ENCODE measurements at regions not wholly inside any gene's neighbourhood (a gene's known extent, or its start where the extent isn't known, plus 50 kb on each side); places are given as distances from the start of the nearest gene placed in this dataset.
"Not testable (repeated sequence)": the region's sequence is repeated elsewhere in the genome, so short reads cannot be mapped to it uniquely, and the experiment has no call there.

- no peaks in the 10 kb centered on the region for H3K4me1 Mint-ChIP-seq
- no peaks in the 10 kb centered on the region for H3K9me3 ChIP-seq (ENCODE audit: control insufficient read depth in 2 of 2, low read length in 2 of 2)
- no peak overlapping the region for H3K27ac Mint-ChIP-seq
- ATAC-seq (ENCODE audit: low read depth in 2 of 2) (no peak), DNase-seq (no peak)
- no peaks in the 10 kb centered on the region for H3K36me3 Mint-ChIP-seq
- peaks cover 0 to 4% (median 0%) of the 10 kb centered on the region in 7 donors for H3K9me3 Mint-ChIP-seq
- no peak overlapping the region for H3K27ac ChIP-seq (ENCODE audit: insufficient read depth, low read length, poor library complexity, severe bottlenecking)
- no peaks in the 10 kb centered on the region for H3K27me3 ChIP-seq (ENCODE audit: control insufficient read depth, insufficient read depth, low read length)
- no peaks in the 10 kb centered on the region for H3K27me3 Mint-ChIP-seq
- no peak overlapping the region for H3K4me3 ChIP-seq (ENCODE audit: low read depth, low read length)
- no peaks in the 10 kb centered on the region for H3K36me3 ChIP-seq (ENCODE audit: control insufficient read depth, insufficient read depth, low read length)
- H3K4me3 Mint-ChIP-seq, result no peak overlapping the region
- no peaks in the 10 kb centered on the region for H3K4me1 ChIP-seq (ENCODE audit: control insufficient read depth, insufficient read depth, low read length, poor library complexity, severe bottlenecking)
Observed at GRCh38 chr22:47515384-47516125, 753.1 kb downstream of the TBC1D22A start.

GRCh38 chr22:47512617-47513016 lies 750.2 kb downstream of the TBC1D22A start:
- Mint-ChIP-seq H3K27me3 (no peaks in the 10 kb centered on the region), H3K9me3 (peaks cover 0 to 3% (median 0%) of the 10 kb centered on the region in 7 donors), H3K27ac (no peak overlapping the region), H3K36me3 (no peaks in the 10 kb centered on the region), H3K4me3 (no peak overlapping the region), H3K4me1 (no peaks in the 10 kb centered on the region)
- no peaks in the 10 kb centered on the region for H3K27me3 ChIP-seq (ENCODE audit: control insufficient read depth, insufficient read depth, low read length)
- no peak overlapping the region for H3K4me3 ChIP-seq (ENCODE audit: low read depth, low read length)
- no peak overlapping the region for H3K27ac ChIP-seq (ENCODE audit: insufficient read depth, low read length, poor library complexity, severe bottlenecking)
- no peaks in the 10 kb centered on the region for H3K36me3 ChIP-seq (ENCODE audit: control insufficient read depth, insufficient read depth, low read length)
- no peak for ATAC-seq (ENCODE audit: low read depth in 2 of 2)
- DNase-seq, result no peak
- no peaks in the 10 kb centered on the region for H3K9me3 ChIP-seq (ENCODE audit: control insufficient read depth in 2 of 2, low read length in 2 of 2)
- no peaks in the 10 kb centered on the region for H3K4me1 ChIP-seq (ENCODE audit: control insufficient read depth, insufficient read depth, low read length, poor library complexity, severe bottlenecking)

GRCh38 chr22:47504962-47505361 lies 742.5 kb downstream of the TBC1D22A start:
- ATAC-seq (ENCODE audit: low read depth in 2 of 2) (no peak), DNase-seq (no peak)
- H3K27ac ChIP-seq (ENCODE audit: insufficient read depth, low read length, poor library complexity, severe bottlenecking), result no peak overlapping the region
- Mint-ChIP-seq H3K4me1 (no peaks in the 10 kb centered on the region), H3K36me3 (no peaks in the 10 kb centered on the region), H3K27ac (no peak overlapping the region), H3K4me3 (no peak overlapping the region), H3K9me3 (peaks cover 0 to 8% (median 6%) of the 10 kb centered on the region in 7 donors), H3K27me3 (no peaks in the 10 kb centered on the region)
- no peaks in the 10 kb centered on the region for H3K27me3 ChIP-seq (ENCODE audit: control insufficient read depth, insufficient read depth, low read length)
- H3K4me3 ChIP-seq (ENCODE audit: low read depth, low read length), result no peak overlapping the region
- no peaks in the 10 kb centered on the region for H3K36me3 ChIP-seq (ENCODE audit: control insufficient read depth, insufficient read depth, low read length)
- H3K4me1 ChIP-seq (ENCODE audit: control insufficient read depth, insufficient read depth, low read length, poor library complexity, severe bottlenecking), result no peaks in the 10 kb centered on the region
- H3K9me3 ChIP-seq (ENCODE audit: control insufficient read depth in 2 of 2, low read length in 2 of 2), result peaks cover 6 to 16% of the 10 kb centered on the region in 2 experiments

GRCh38 chr22:47498969-47499495 lies 736.6 kb downstream of the TBC1D22A start:
- peaks cover 6% of the 10 kb centered on the region for H3K4me1 ChIP-seq (ENCODE audit: control insufficient read depth, insufficient read depth, low read length, poor library complexity, severe bottlenecking)
- H3K27ac Mint-ChIP-seq, result no peak overlapping the region
- H3K27me3 ChIP-seq (ENCODE audit: control insufficient read depth, insufficient read depth, low read length), result no peaks in the 10 kb centered on the region
- no peaks in the 10 kb centered on the region for H3K36me3 ChIP-seq (ENCODE audit: control insufficient read depth, insufficient read depth, low read length)
- peaks cover 11 to 26% of the 10 kb centered on the region in 2 experiments for H3K9me3 ChIP-seq (ENCODE audit: control insufficient read depth in 2 of 2, low read length in 2 of 2)
- no peak overlapping the region for H3K4me3 ChIP-seq (ENCODE audit: low read depth, low read length)
- H3K4me1 Mint-ChIP-seq, result peaks cover 0 to 20% (median 7%) of the 10 kb centered on the region in 4 donors
- H3K36me3 Mint-ChIP-seq, result no peaks in the 10 kb centered on the region
- DNase-seq (no peak), ATAC-seq (ENCODE audit: low read depth in 2 of 2) (no peak)
- no peaks in the 10 kb centered on the region for H3K27me3 Mint-ChIP-seq
- H3K4me3 Mint-ChIP-seq, result no peak overlapping the region
- no peak overlapping the region for H3K27ac ChIP-seq (ENCODE audit: insufficient read depth, low read length, poor library complexity, severe bottlenecking)
- H3K9me3 Mint-ChIP-seq, result peaks cover 0 to 26% (median 9%) of the 10 kb centered on the region in 7 donors

GRCh38 chr22:47497666-47498065 lies 735.2 kb downstream of the TBC1D22A start:
- peaks cover 0 to 27% (median 7%) of the 10 kb centered on the region in 4 donors for H3K4me1 Mint-ChIP-seq

GRCh38 chr22:47495110-47495509 lies 732.7 kb downstream of the TBC1D22A start:
- peaks cover 5 to 11% of the 10 kb centered on the region in 2 experiments for H3K9me3 ChIP-seq (ENCODE audit: control insufficient read depth in 2 of 2, low read length in 2 of 2)
- H3K27ac ChIP-seq (ENCODE audit: insufficient read depth, low read length, poor library complexity, severe bottlenecking), result peak overlapping the region; percentile 38
- no peak overlapping the region for H3K4me3 ChIP-seq (ENCODE audit: low read depth, low read length)
- no peaks in the 10 kb centered on the region for H3K36me3 ChIP-seq (ENCODE audit: control insufficient read depth, insufficient read depth, low read length)
- ATAC-seq (ENCODE audit: low read depth in 2 of 2) (peak; percentile 52 to 68), DNase-seq (peak in 1 of 3 donors; percentile 50)
- Mint-ChIP-seq H3K36me3 (no peaks in the 10 kb centered on the region), H3K27ac (peak overlapping the region; percentile 72 to 89 (median 76)), H3K4me1 (peaks cover 0 to 27% (median 7%) of the 10 kb centered on the region in 4 donors), H3K4me3 (peak overlapping the region in 3 of 4 donors; percentile 12 to 59 (median 56)), H3K9me3 (peaks cover 0 to 18% (median 7%) of the 10 kb centered on the region in 7 donors), H3K27me3 (no peaks in the 10 kb centered on the region)
- H3K27me3 ChIP-seq (ENCODE audit: control insufficient read depth, insufficient read depth, low read length), result no peaks in the 10 kb centered on the region
- peaks cover 6% of the 10 kb centered on the region for H3K4me1 ChIP-seq (ENCODE audit: control insufficient read depth, insufficient read depth, low read length, poor library complexity, severe bottlenecking)

More at GRCh38 chr22:47497666-47498065, 735.2 kb downstream of the TBC1D22A start:
- peaks cover 0 to 25% (median 7%) of the 10 kb centered on the region in 7 donors for H3K9me3 Mint-ChIP-seq
- H3K4me1 ChIP-seq (ENCODE audit: control insufficient read depth, insufficient read depth, low read length, poor library complexity, severe bottlenecking), result peaks cover 6% of the 10 kb centered on the region
- peaks cover 11 to 26% of the 10 kb centered on the region in 2 experiments for H3K9me3 ChIP-seq (ENCODE audit: control insufficient read depth in 2 of 2, low read length in 2 of 2)
- no peaks in the 10 kb centered on the region for H3K36me3 Mint-ChIP-seq
- DNase-seq (no peak), ATAC-seq (ENCODE audit: low read depth in 2 of 2) (no peak)
- no peak overlapping the region for H3K4me3 Mint-ChIP-seq
- no peak overlapping the region for H3K27ac ChIP-seq (ENCODE audit: insufficient read depth, low read length, poor library complexity, severe bottlenecking)
- no peaks in the 10 kb centered on the region for H3K36me3 ChIP-seq (ENCODE audit: control insufficient read depth, insufficient read depth, low read length)
- no peak overlapping the region for H3K27ac Mint-ChIP-seq
- H3K27me3 Mint-ChIP-seq, result no peaks in the 10 kb centered on the region
- no peaks in the 10 kb centered on the region for H3K27me3 ChIP-seq (ENCODE audit: control insufficient read depth, insufficient read depth, low read length)
- H3K4me3 ChIP-seq (ENCODE audit: low read depth, low read length), result no peak overlapping the region

- not testable (repeated sequence) for H3K9me3 ChIP-seq (ENCODE audit: control insufficient read depth in 2 of 2, low read length in 2 of 2); H3K27ac ChIP-seq (ENCODE audit: insufficient read depth, low read length, poor library complexity, severe bottlenecking); H3K4me3 ChIP-seq (ENCODE audit: low read depth, low read length); ATAC-seq (ENCODE audit: low read depth in 2 of 2); H3K4me1 Mint-ChIP-seq; H3K36me3 Mint-ChIP-seq; H3K27me3 Mint-ChIP-seq; H3K9me3 Mint-ChIP-seq; H3K4me3 Mint-ChIP-seq; H3K36me3 ChIP-seq (ENCODE audit: control insufficient read depth, insufficient read depth, low read length); H3K27me3 ChIP-seq (ENCODE audit: control insufficient read depth, insufficient read depth, low read length); DNase-seq; H3K4me1 ChIP-seq (ENCODE audit: control insufficient read depth, insufficient read depth, low read length, poor library complexity, severe bottlenecking); H3K27ac Mint-ChIP-seq
Observed at GRCh38 chr22:47488131-47488530, 725.7 kb downstream of the TBC1D22A start.
